GM19468 (cell line): ENCODE measurements at regions not wholly inside any gene's neighbourhood (a gene's known extent, or its start where the extent isn't known, plus 50 kb on each side); places are given as distances from the start of the nearest gene placed in this dataset.

Experiments
- ATAC-seq: cut with Tn5 transposase; IDR thresholded peaks from one replicate; pipeline ENCODE4 v1.9.1; 2021; ENCODE audit warnings: mild to moderate bottlenecking, moderate library complexity, moderate number of reproducible peaks; ENCODE audit not compliant: unreplicated experiment; ENCODE audit errors: extremely low read depth

DNA sequence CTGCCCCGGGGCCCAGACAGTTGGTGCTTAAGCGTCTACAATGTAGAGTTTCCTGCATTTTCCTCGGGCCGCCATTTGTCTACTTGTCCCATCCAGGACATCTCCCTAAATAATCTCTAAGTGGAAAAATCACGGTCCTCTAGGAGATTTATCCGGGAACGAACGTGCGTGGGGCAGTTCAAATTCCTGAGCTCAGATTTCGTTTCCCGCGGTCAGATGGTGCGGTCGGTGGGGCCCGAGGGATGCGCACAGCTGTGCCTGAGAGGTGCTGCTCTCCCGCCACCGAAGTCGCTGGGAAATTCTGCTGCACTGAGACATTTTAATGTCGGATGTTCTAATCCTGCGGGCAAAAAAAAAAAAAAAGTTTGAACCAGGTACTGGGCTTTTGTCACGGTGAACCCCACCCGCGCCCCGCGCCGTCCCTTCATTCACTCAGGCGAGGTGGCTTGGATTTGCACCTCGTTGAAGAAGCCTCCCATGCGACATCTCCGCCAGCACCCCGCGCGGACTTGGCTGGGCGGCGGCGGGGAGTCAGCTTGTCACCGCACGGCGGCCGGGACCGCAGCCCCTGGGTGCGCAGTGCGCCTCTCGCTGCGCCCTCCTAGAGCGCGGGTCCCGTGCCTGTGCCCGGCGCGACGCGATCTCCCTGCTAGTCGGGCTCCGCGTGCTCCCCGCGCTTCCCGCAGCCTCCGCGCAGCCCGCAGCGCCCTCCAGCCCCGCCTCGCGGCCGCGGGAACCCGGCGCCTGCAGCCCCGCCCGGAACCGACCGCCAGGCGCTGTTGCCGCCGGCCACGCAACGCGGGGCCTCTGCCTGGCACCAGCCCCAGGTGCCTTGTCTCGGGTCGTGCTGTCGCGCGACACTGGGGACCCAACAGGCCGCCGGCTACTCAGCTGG is 191.9 kb upstream of the TCF4 start:
- no peak for ATAC-seq

DNA sequence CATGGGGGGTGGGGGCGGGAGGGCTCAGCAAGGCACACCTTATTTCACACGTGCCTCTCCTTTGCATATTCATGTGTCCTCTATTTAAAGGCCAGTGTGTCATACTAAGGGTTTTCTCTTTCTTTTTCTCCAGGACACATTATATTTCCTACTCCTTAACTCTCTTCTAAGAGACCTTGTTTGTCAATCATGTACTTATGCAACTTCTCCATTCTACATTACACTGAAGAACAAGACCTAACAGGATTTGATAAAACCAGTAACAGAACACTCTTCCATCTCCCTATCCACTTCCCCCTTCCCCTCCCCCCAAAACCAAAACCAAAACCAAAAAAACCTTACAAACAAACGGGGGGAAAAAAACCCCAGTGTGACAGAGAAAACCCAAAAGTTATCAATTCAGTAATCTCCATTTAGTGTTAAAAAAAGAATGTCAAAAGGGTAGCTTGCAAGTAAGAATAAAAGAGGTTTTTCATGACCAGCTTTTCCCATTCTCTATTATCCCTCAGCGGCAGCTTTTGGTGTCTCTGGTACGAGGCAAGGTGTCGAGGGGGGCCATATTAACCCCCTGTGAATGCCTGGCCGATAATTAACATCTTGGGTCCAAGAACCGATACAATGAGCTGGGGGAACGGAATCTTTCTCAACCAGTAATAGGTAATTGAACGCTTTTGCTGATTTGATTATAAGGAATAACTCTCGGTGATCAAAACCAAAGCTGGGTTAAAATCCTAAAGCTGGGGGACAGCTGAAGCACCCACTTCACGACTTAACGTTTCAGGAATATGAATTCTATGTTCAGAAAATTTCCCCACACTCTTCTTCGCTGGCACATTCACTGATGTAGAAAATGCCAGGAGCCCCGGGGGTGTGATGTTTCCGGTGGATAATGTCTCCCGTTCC is 191.0 kb upstream of the TCF4 start:
- ATAC-seq = no peak

DNA sequence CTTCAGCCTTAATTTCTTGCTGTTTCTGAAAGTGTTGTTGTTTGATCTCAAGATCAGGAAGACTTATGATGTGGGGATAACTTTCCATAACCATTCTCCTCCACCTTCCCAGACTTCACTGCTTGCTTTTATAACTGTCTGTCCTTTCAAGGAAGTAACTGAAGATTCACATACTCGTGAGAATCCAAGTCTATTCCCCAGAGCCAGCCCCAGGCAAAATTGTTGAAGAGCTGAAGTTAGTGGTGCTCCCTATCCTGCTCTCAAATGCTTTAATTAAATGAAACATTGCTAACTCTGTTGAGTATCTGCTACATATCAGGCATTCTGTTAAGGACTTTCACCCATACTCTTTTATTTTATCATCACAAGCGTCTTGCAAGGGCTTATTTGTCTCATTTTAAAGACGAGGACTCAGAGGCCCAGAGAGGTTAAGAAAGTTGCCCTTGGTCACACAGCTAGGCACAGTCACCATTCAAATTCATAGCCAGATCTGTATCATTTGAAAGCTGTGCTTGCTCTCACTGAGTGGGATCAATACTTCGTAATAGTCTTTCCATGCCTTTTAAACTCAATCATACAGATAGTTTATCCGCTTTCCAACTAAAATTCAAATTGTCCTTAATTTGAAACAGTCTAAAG is 189.8 kb upstream of the TCF4 start:
- ATAC-seq = no peak

DNA sequence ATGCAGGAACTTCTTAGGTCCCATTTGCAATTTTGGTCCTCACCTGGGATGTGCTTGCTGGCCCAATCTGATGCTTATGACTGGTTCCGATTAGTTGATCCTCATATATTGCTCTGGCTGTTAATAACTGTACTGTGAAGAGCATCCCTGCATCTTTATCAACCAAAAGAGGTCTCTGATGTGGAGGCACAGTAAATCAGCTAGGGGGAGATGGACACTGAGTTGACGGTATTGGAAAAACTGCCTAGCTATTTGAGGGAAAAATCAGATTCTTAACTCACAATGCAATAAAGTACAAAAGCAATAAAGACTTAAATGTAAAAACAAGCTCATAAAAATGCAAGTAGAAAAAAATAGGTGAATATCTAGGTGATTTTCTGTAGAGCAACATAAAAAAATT is 188.0 kb upstream of the TCF4 start:
- no peak for ATAC-seq

DNA sequence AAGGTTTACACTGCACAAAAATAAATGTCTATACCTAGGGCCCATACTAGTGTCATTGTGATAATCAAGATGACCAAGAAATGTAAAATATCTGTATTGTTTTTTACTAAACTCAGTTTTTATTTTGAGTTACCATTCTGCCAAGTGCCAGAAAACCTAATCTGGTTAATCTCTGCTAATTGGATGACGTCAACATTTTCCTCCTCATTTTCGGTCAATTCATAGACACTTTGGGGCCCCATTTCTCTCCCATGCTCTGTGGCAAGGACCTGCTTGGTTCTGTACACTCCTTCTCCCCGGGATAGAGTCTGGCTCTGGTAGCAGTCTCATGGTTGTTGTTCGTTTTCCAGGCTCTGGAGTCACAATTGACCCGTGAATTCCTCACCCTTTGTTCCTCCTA is 186.5 kb upstream of the TCF4 start:
- ATAC-seq = no peak

DNA sequence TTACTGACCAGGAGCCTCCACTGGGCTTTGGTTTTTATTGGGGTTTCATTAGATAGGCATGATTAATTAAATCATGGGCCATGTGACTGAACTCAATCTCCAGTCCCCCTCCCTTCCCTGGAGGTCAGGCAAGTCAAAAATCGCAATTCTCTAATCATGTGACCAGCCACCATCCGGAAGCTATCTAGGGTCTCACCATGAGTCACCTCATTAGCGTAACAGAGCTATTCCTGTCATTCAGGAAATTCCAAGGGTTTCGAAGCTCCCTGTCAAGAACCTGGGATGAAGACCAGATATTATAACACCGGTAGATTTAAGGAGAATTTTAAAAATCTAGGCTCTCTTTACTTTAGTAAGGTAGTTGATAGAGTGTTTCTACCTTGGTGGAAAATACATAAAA is 180.3 kb upstream of the TCF4 start:
- no peak for ATAC-seq

DNA sequence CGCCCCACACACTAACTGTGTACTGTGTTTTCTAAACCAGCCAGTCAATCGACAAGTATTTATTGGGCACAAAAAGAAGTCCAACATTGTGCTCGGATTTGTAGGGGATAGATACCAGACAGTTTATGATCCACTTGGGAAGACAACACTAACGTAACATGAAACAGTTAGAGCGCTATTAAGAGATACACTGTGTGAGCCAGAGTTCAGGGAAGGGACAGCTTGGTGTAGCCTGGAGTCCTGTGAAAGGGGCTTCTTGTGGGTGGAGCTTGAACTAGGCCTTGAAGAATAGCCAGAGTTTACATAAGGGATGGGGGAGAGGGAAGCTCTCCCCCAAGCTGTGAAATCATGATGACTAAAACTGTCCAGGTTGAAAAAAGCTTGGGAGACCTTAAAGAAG is 176.4 kb upstream of the TCF4 start:
- no peak for ATAC-seq

DNA sequence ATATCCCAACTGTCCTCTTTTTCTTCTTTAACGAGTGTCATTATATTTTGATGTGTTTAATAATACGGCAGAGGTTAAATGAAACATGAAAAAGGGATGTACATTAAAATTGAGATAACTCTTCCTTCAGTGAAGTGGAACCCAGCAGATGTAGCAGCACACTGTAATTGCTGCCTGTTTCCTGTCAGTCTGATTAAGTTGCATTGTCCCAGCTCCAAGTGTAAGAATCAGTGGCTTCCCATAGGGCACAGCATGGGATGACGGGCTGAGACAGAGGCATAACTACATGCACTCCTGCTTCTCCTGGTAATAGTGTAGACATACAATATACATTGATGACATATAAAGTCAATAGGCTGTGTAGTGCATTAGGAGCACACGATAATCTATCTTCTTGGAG is 175.8 kb upstream of the TCF4 start:
- ATAC-seq = no peak

DNA sequence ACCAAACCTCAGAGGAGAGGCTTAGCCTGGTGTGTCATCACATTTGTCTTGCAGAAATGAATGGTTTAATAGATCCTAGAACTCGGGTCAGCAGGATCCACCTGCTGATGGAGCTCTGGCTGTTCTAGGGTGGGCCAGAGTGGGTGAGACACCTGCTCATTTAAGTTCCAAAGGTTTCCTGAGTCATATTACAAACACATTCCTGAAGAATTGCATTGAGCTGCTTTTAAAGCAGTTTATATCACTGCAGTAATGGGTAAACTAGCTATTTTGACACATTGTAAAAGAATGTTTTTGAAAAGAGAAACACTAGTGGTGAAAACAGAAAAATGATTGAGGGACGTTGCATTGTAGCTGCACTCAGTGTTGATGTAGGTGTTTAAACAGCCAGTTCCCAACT is 175.3 kb upstream of the TCF4 start:
- no peak for ATAC-seq

DNA sequence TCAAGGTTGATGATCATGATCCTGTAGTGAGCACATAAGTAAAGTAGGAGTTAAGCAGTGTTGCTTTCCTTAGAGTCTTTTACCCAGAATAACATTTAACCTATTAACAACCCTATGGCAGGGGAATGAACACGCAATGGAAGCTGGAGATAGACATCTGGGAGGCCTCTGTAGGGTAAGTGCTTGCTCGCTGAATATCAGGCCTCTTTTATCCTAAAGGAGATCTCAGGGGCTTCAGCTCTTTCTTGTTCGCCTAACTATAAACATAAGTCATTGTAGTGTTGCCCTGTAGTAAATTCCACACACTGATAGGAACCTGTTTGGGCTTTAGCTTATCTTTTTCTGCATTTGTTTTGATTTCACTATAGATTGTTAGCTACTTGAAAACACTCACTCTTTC is 174.4 kb upstream of the TCF4 start:
- ATAC-seq = no peak

DNA sequence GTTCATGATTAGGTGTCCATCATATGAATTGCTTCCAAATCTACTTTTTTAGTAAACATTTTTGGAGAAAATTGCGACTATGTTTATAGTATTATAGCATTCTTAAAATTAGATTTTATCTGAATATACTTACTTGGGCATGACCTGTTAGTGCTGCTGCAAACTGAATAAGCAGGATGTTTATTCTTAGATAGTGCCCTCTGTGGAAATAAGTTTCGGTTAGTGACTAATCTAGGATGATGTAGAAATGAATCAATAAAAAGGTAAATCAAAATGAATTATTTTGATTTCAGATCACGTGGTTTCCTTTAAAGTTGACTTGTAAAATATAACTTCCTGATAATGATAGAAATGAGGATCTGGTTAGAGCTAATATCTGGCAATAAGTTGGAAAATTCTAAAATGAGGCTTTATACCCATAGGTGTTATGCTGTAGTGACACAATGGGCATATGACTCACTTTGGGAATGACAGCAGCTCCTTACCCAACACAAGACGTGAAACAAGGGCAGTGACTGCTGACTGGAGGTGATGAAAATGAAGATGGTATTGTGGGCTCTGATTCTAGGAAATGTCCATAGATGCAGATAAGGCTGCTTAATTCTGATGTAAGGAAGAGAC is 165.8 kb upstream of the TCF4 start:
- no peak for ATAC-seq

DNA sequence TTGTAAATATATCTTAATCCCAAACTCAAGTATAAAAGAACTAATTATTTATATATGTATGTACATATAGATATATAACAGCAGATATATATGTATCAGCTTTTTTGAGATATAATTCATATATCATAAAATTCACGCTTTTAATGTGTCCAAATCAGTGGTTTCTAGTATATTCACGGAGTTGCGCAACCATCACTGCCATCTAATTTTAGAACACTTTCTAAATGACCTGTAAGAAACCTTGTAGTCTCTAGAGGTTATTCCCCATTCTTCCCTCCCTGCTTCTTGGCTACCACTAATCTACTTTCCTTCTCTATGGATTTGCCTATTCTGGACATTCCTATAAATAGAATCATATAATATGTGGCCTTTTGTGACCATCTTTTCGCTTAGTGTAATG is 163.5 kb upstream of the TCF4 start:
- no peak for ATAC-seq

DNA sequence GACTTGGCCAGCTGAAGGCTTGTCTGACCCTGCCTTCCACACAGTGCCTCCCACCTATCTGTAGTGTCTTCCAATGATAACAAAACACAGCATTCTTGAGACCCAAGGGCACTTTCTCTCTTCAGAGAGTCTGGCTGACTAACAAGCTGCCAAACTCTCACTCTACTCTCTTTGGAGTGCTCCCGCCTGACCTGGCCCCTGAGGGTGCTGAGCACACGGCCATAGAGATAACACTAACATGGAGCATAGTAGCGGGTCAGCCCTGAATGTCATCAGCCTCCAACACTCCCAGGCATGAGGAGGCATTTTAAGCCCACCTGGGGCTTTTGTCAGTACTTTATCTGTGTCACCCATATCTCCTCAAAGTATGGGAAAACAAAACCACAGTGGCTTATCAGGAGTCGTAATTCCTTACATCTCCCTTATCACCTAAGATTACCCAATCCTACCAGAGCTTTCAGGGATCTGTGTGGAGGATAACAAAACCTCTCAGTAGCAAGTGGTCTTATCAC is 160.3 kb upstream of the TCF4 start:
- ATAC-seq = no peak

DNA sequence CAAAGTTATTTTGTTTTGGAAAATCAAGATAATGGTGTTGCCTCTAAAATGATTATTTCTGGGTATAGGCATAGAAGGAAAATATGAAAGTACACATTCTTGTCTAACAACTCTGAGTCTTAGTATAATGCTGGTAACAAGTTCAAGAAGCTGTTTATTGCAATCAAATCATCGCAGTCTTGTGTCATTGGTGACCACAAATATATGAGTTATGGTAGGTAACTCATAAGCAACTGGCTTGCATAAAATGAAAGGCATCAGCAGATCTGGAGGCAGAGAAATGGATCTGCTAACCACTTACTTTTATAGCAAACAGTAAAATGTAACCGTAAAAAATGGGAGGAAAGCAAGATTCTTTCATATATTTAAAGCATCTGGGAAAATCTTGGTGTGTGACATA is 156.2 kb upstream of the TCF4 start:
- ATAC-seq = no peak

DNA sequence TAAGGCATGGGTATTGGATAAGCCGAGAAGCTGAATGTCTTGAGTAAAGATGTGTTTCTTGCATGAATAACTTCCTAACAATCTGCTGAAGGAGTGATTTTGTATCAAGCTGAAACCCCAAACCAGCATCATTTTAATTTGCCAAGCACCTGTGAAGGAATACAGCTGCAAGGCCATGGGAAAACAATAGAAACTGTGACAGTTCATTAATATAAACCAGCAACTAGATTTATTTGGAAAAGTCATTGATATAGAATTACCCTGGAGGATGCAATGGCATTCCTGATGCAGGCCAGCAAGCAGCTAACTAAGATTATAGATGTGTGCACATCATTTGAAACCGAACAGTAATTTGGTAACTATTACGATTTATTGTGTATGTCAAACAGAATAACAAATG is 155.7 kb upstream of the TCF4 start:
- ATAC-seq = no peak

DNA sequence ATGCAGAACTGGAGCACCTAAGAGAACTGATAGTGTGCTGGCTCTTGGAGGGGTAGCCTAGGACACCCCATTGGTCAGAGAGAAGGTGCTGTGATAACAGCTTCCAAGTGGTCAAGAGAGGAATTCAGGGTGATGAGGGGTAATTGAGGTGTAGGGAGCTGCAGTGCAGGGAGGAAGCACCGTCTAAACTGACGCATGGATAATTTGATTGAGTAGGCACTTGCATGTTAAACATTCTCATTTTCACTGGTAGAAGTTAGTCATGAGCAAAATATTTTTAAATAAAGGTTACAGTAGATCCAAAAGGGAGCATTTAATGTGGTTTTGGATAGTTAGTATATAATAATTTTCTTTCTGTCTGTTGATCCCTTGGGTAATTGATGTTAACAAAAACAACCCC is 155.1 kb upstream of the TCF4 start:
- no peak for ATAC-seq

DNA sequence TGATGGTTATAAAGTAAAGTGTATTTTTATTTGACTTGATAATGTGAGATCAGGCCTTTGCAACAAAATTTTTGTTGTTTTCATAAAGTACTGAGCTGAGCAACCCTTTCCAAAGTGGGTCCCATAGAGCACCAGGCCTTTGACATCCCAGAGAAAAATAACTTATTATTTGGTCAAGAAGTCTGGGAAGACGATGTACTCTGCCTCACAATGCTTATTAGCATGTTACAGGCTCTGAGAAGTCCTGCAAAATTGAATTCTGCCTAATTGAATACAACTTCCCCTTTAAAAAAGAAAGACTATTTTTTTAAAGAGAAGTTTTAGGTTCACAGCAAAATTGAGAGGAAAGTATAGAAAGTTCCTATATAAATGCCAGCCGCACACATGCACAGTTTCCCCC is 151.5 kb upstream of the TCF4 start:
- ATAC-seq = no peak

DNA sequence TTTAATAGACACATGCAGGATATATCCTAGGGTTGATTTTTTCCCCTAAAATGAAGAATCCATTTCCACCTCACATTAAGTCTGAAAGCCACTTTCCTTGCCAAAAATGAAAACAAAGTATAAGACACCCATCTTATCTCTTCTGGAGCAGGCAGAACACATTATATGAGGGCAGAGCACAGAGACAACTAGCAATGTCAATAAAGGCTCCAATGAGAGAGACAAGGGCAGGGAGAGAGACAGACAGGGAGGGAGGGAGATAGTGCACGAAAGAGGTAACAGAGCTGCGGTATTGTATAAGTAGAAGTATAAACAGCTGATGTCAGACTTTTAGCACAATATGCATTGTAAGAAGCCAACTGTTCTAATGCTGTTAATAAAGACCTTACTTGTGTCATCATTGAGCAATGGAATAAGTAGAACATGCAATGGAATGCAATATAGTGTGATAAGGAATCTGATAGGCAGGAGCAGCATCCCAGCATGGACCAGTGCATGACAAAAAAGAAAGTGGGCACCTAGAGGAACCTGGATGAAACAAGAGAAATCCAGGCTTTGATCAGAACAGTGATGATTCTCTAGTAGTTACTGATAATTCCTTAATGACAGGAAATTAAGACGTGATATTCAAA is 150.6 kb upstream of the TCF4 start:
- no peak for ATAC-seq

DNA sequence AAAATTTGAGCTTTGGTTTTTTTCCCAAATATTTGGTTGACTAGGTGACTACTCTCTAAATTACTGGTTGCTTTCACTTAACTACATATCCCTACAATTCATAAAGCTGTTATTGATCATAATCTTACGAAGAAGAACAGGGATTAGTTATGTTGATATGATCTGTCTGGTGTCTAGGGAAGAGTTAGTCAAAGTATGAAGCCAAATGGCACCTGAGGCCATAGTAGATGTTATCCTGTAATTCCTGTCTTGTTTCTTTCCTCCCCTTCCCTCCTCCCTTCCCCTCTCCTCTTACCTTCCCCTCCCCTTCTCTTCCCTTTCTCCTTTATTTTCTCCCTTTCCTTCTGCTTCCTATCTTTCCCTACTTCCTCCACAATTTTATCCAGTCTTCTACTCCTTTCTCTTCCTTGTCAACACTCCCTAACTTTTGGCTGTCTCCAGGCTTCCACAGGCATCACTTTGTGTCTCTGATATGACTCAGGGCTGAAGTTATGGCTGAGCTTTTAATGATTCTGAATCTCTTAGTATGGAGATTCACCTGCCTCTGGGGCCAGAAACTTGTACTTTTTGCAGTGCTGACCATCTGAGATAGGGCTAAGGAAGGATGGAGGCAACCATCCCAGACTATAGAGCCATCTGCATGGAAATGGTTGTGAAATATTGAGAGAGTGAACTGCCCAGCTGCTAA is 149.9 kb upstream of the TCF4 start:
- ATAC-seq = no peak
